ENCODE measurements at regions not wholly inside any gene's neighbourhood (a gene's known extent, or its start where the extent isn't known, plus 50 kb on each side); places are given as distances from the start of the nearest gene placed in this dataset.

- Histone ChIP-seq H3K4me2 (no peak overlapping the region), H3F3A (ENCODE audit: low read depth) (no peaks in the 10 kb centered on the region), H3K9ac (no peak overlapping the region), H4K20me1 (ENCODE audit: low read depth) (no peaks in the 10 kb centered on the region), H3K27ac (no peak overlapping the region), H3K36me3 (no peaks in the 10 kb centered on the region), H3K4me3 (no peak overlapping the region), H3K4me1 (no peaks in the 10 kb centered on the region), H2AFZ (replicated peaks) (no peak overlapping the region), H3K27me3 (no peaks in the 10 kb centered on the region), H3K9me3 (ENCODE audit: low read depth) (no peaks in the 10 kb centered on the region), H3K79me2 (ENCODE audit: low read depth) (no peaks in the 10 kb centered on the region)
- Mint-ChIP-seq H3K27ac (no peak overlapping the region), H3K4me3 (no peak overlapping the region), H3K4me1 (peaks cover 3% of the 10 kb centered on the region), H3K9me3 (peaks cover 12% of the 10 kb centered on the region), H3K27me3 (ENCODE audit: insufficient read depth, low read depth) (no peaks in the 10 kb centered on the region), H3K36me3 (no peaks in the 10 kb centered on the region)
- no peak for DNase-seq (ENCODE audit: low spot score)
- TF ChIP-seq EZH2phosphoT487 (IDR thresholded peaks at IDR 0.05) = no peak
- TF ChIP-seq EZH2 (IDR thresholded peaks at IDR 0.05) = no peak
- TF ChIP-seq, protein P1, sequence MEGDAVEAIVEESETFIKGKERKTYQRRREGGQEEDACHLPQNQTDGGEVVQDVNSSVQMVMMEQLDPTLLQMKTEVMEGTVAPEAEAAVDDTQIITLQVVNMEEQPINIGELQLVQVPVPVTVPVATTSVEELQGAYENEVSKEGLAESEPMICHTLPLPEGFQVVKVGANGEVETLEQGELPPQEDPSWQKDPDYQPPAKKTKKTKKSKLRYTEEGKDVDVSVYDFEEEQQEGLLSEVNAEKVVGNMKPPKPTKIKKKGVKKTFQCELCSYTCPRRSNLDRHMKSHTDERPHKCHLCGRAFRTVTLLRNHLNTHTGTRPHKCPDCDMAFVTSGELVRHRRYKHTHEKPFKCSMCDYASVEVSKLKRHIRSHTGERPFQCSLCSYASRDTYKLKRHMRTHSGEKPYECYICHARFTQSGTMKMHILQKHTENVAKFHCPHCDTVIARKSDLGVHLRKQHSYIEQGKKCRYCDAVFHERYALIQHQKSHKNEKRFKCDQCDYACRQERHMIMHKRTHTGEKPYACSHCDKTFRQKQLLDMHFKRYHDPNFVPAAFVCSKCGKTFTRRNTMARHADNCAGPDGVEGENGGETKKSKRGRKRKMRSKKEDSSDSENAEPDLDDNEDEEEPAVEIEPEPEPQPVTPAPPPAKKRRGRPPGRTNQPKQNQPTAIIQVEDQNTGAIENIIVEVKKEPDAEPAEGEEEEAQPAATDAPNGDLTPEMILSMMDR (IDR thresholded peaks at IDR 0.05) = no peak
Measured at GRCh38 chr1:232340446-232340845, 289.5 kb downstream of the SIPA1L2 start.

GRCh38 chr1:232339073-232339472, 290.9 kb downstream of the SIPA1L2 start:
- Histone ChIP-seq H4K20me1 (ENCODE audit: low read depth) (no peaks in the 10 kb centered on the region), H3K4me1 (no peaks in the 10 kb centered on the region), H3K4me3 (no peak overlapping the region), H3K9me3 (ENCODE audit: low read depth) (no peaks in the 10 kb centered on the region), H3K79me2 (ENCODE audit: low read depth) (no peaks in the 10 kb centered on the region), H3K36me3 (no peaks in the 10 kb centered on the region), H3F3A (ENCODE audit: low read depth) (no peaks in the 10 kb centered on the region), H3K9ac (no peak overlapping the region), H3K27me3 (no peaks in the 10 kb centered on the region), H3K27ac (no peak overlapping the region), H2AFZ (replicated peaks) (no peak overlapping the region), H3K4me2 (no peak overlapping the region)
- TF ChIP-seq, protein P1 (IDR thresholded peaks at IDR 0.05) = no peak
- TF ChIP-seq EZH2 (IDR thresholded peaks at IDR 0.05) (no peak), EZH2phosphoT487 (IDR thresholded peaks at IDR 0.05) (no peak)
- Mint-ChIP-seq H3K9me3 (peaks cover 4% of the 10 kb centered on the region), H3K27ac (no peak overlapping the region), H3K4me3 (no peak overlapping the region), H3K27me3 (ENCODE audit: insufficient read depth, low read depth) (peaks cover 2% of the 10 kb centered on the region), H3K4me1 (peaks cover 7% of the 10 kb centered on the region), H3K36me3 (no peaks in the 10 kb centered on the region)
- no peak for DNase-seq (ENCODE audit: low spot score)

GRCh38 chr1:232335741-232336293, 294.1 kb downstream of the SIPA1L2 start:
- H3K4me2 ChIP-seq = no peak overlapping the region
- peaks cover 12% of the 10 kb centered on the region for H3K9me3 Mint-ChIP-seq
- no peaks in the 10 kb centered on the region for H3K9me3 ChIP-seq (ENCODE audit: low read depth)
- no peaks in the 10 kb centered on the region for H3K36me3 ChIP-seq
- no peaks in the 10 kb centered on the region for H3K27me3 ChIP-seq
- H3K4me1 Mint-ChIP-seq = peaks cover 7% of the 10 kb centered on the region
- no peak overlapping the region for H2AFZ ChIP-seq (replicated peaks)
- no peaks in the 10 kb centered on the region for H4K20me1 ChIP-seq (ENCODE audit: low read depth)
- H3K9ac ChIP-seq = no peak overlapping the region
- H3K36me3 Mint-ChIP-seq = peaks cover 2% of the 10 kb centered on the region
- no peak overlapping the region for H3K4me3 Mint-ChIP-seq
- no peak for DNase-seq (ENCODE audit: low spot score)
- H3K27ac ChIP-seq = no peak overlapping the region
- peaks cover 8% of the 10 kb centered on the region for H3K27me3 Mint-ChIP-seq (ENCODE audit: insufficient read depth, low read depth)
- H3F3A ChIP-seq (ENCODE audit: low read depth) = no peaks in the 10 kb centered on the region
- no peaks in the 10 kb centered on the region for H3K79me2 ChIP-seq (ENCODE audit: low read depth)
- no peak overlapping the region for H3K4me3 ChIP-seq
- H3K27ac Mint-ChIP-seq = no peak overlapping the region
- no peaks in the 10 kb centered on the region for H3K4me1 ChIP-seq
- TF ChIP-seq EZH2phosphoT487 (IDR thresholded peaks at IDR 0.05) = no peak
- no peak for TF ChIP-seq EZH2 (IDR thresholded peaks at IDR 0.05)
- TF ChIP-seq, protein P1 (IDR thresholded peaks at IDR 0.05) = no peak
